ENCODE measurements at regions not wholly inside any gene's neighbourhood (a gene's known extent, or its start where the extent isn't known, plus 50 kb on each side); places are given as distances from the start of the nearest gene placed in this dataset.

DNA sequence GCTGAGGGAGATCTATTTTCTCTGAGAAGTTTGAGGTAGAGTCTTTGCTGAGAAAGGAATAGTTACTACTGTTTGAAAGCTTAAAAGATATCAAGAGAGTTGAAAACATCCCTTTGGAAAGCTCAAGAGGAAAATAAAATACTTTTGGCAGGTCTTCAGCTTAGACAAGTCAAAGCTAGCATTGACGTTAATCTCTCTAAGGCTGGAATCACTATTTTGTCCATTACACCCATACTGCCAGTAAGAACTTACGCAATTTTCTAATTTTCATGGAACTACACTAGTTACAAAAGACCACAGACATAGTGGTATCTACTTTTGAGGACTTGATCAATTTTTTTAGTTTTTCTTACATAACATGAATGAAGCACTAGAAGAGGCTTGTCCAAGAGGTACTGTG, 494.9 kb downstream of the PSAT1 start:
- CTCF ChIA-PET = no interaction called here
- no peak for DNase-seq (ENCODE audit: extremely low spot score)
- POLR2A ChIA-PET = no interaction called here
- no peak for TF ChIP-seq SP1 (IDR thresholded peaks at IDR 0.05)
- no peak for TF ChIP-seq ARNT (IDR thresholded peaks at IDR 0.05)
- no peak for TF ChIP-seq FOXK2 (IDR thresholded peaks at IDR 0.05)
- TF ChIP-seq L3MBTL2 (conservative IDR thresholded peaks at IDR 0.05) = no peak
- TF ChIP-seq SUZ12 (IDR thresholded peaks at IDR 0.05) = no peak
- no peak for TF ChIP-seq ELF4 (IDR thresholded peaks at IDR 0.05)
- TF ChIP-seq, protein P1, sequence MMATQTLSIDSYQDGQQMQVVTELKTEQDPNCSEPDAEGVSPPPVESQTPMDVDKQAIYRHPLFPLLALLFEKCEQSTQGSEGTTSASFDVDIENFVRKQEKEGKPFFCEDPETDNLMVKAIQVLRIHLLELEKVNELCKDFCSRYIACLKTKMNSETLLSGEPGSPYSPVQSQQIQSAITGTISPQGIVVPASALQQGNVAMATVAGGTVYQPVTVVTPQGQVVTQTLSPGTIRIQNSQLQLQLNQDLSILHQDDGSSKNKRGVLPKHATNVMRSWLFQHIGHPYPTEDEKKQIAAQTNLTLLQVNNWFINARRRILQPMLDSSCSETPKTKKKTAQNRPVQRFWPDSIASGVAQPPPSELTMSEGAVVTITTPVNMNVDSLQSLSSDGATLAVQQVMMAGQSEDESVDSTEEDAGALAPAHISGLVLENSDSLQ (IDR thresholded peaks at IDR 0.05) = no peak
- TF ChIP-seq FOXA1 (IDR thresholded peaks at IDR 0.05) = no peak
- TF ChIP-seq TARDBP (IDR thresholded peaks at IDR 0.05) = no peak
- TF ChIP-seq LEF1 (IDR thresholded peaks at IDR 0.05; ENCODE audit: borderline replicate concordance) = no peak
- TF ChIP-seq BHLHE40 (IDR thresholded peaks at IDR 0.05; ENCODE audit: borderline replicate concordance) = no peak
- TF ChIP-seq ZNF384 (IDR thresholded peaks at IDR 0.05) = no peak

DNA sequence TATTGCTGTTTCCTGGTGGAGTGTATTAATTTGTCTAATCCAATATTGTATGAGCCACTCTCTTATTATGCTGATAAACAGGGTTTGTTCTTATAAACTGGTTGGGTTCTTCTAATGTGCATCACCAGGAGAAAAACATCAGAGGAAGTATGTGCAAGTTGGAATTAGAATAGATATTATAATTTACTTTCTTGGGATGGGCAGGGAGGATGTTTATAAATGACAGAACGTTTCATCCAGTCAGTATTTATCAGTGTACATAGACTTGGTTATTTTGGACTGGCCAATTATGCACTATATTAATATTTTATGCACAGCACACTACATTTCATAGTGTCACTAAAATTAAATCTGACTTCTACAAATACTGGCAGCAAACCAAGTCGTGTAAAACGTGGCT, 495.8 kb downstream of the PSAT1 start:
- CTCF ChIA-PET = no interaction called here
- DNase-seq (ENCODE audit: extremely low spot score) = no peak
- TF ChIP-seq TARDBP (IDR thresholded peaks at IDR 0.05) (no peak), L3MBTL2 (conservative IDR thresholded peaks at IDR 0.05) (no peak), NFRKB (IDR thresholded peaks at IDR 0.05) (no peak), LEF1 (IDR thresholded peaks at IDR 0.05; ENCODE audit: borderline replicate concordance) (no peak), SP1 (IDR thresholded peaks at IDR 0.05) (no peak), CTBP1 (IDR thresholded peaks at IDR 0.05; ENCODE audit: borderline replicate concordance) (no peak), ELF4 (IDR thresholded peaks at IDR 0.05) (no peak), FOXM1 (IDR thresholded peaks at IDR 0.05; ENCODE audit: borderline replicate concordance) (no peak), HDGF (IDR thresholded peaks at IDR 0.05; ENCODE audit: borderline replicate concordance) (no peak), ZNF384 (IDR thresholded peaks at IDR 0.05) (no peak), SUZ12 (IDR thresholded peaks at IDR 0.05) (no peak), FOXA1 (IDR thresholded peaks at IDR 0.05) (no peak), BHLHE40 (IDR thresholded peaks at IDR 0.05; ENCODE audit: borderline replicate concordance) (no peak), ARNT (IDR thresholded peaks at IDR 0.05) (no peak), FOXK2 (IDR thresholded peaks at IDR 0.05) (no peak)
- TF ChIP-seq, protein P1 (IDR thresholded peaks at IDR 0.05) = no peak
- POLR2A ChIA-PET = no interaction called here

DNA sequence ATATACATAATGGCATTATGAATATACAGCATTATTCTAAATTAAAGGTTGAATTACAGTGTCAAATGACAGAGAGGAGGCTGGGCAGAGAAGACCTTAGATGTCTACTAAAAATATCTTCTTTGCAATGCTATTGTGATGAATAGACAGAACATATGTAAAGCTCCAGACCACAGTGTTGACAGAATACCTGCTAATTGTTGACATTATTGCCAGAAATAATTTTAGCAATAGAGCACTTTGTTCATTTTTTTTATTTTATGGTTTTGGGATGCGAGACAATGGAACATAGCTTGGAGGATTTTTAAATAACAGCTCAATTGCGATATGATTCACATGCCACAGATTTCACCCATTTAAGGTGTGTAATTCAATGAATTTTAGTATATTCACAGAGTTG, 508.8 kb downstream of the PSAT1 start:
- DNase-seq (ENCODE audit: extremely low spot score) = no peak
- CTCF ChIA-PET = no interaction called here
- POLR2A ChIA-PET = no interaction called here
- TF ChIP-seq TARDBP (IDR thresholded peaks at IDR 0.05) = no peak
- TF ChIP-seq CTBP1 (IDR thresholded peaks at IDR 0.05; ENCODE audit: borderline replicate concordance) = no peak
- TF ChIP-seq, protein P1 (IDR thresholded peaks at IDR 0.05) = no peak
- no peak for TF ChIP-seq ELF4 (IDR thresholded peaks at IDR 0.05)
- TF ChIP-seq BHLHE40 (IDR thresholded peaks at IDR 0.05; ENCODE audit: borderline replicate concordance) = no peak
- TF ChIP-seq FOXA1 (IDR thresholded peaks at IDR 0.05) = no peak
- TF ChIP-seq SUZ12 (IDR thresholded peaks at IDR 0.05) = no peak
- TF ChIP-seq ARNT (IDR thresholded peaks at IDR 0.05) = no peak
- no peak for TF ChIP-seq FOXK2 (IDR thresholded peaks at IDR 0.05)

DNA sequence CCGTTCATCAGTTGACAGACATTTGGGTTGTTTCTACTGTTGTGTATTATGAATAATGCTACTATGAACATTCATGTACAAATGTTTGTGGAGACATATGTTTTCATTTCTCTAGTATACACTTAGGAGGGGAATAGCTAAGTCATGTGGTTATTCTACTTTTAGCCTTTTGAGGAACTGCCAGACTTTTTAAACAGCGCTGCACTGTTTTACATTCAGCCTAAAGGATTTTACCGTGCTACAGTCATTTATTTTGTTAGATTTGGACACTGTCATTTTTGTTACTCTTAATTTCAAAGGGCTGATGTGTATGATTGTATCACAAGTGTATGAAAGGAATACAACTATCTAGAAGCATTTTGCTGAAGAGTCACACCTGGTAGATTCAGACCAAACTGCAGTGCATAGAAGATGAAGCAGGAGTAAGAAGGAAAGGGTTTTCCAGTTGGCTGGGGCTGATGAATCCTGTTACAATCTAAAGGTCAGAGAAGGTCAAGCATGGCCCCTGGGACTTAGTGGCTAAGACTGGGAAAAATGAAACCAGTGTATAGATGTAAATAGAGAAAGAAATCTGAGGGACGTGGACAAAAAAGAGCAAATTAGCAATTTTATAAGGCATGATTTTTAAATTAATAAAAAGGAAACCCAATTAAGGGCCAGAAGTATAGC, 509.7 kb downstream of the PSAT1 start:
- TF ChIP-seq SP1 (IDR thresholded peaks at IDR 0.05) (no peak), FOXM1 (IDR thresholded peaks at IDR 0.05; ENCODE audit: borderline replicate concordance) (no peak), HDGF (IDR thresholded peaks at IDR 0.05; ENCODE audit: borderline replicate concordance) (no peak), NFRKB (IDR thresholded peaks at IDR 0.05) (no peak), SUZ12 (IDR thresholded peaks at IDR 0.05) (no peak), ARNT (IDR thresholded peaks at IDR 0.05) (no peak), ELF4 (IDR thresholded peaks at IDR 0.05) (no peak)
- TF ChIP-seq, protein P1 (IDR thresholded peaks at IDR 0.05) = no peak
- ChIA-PET CTCF (no interaction called here), POLR2A (no interaction called here)
- no peak for DNase-seq (ENCODE audit: extremely low spot score)

DNA sequence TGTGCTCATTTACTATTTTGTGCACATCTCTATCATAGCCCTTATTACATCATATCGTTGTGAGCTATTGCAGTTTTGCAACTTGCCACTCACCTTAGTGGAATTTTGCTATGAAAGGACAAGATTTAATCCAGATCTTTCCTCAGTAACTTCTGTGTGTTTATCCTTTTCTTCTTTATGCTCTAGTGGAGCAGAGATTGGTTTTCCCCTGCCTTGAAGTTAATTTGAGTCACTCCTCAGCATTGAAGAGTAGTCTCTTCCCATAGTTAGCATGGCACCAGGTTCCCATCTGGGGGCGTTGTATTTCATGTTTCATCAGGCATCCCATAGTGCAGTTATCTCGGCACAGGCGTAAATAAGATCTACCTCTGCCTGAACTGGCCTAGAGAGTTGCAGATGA, 510.4 kb downstream of the PSAT1 start:
- ChIA-PET POLR2A (no interaction called here), CTCF (no interaction called here)
- TF ChIP-seq NFRKB (IDR thresholded peaks at IDR 0.05) (no peak), SUZ12 (IDR thresholded peaks at IDR 0.05) (no peak), LEF1 (IDR thresholded peaks at IDR 0.05; ENCODE audit: borderline replicate concordance) (no peak), FOXA1 (IDR thresholded peaks at IDR 0.05) (no peak)
- DNase-seq (ENCODE audit: extremely low spot score) = no peak

DNA sequence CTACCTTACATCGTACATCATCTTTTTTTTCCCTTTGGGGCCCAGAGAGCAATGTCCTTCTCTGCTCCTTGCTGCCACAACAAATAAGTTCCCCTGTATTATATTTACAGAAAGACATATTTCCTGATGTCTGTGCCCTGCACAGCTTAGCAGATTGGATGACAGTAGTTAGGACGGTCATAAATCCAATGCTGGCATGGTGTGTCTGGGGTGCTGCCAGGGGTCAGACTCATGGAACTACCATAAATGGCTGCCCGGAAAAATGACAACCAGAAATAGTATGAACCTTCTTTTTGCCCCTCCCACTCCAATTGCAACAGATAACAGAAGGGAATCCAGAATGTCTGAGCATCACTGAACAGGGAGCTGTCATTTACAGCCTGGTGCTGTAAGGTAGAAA, 511.1 kb downstream of the PSAT1 start:
- TF ChIP-seq SP1 (IDR thresholded peaks at IDR 0.05) = no peak
- no peak for TF ChIP-seq HDGF (IDR thresholded peaks at IDR 0.05; ENCODE audit: borderline replicate concordance)
- no peak for TF ChIP-seq BHLHE40 (IDR thresholded peaks at IDR 0.05; ENCODE audit: borderline replicate concordance)
- TF ChIP-seq, protein P1 (IDR thresholded peaks at IDR 0.05) = no peak
- CTCF ChIA-PET = no interaction called here
- DNase-seq (ENCODE audit: extremely low spot score) = no peak
- POLR2A ChIA-PET = no interaction called here
